IMR-90 (cell line): ENCODE measurements at regions not wholly inside any gene's neighbourhood (a gene's known extent, or its start where the extent isn't known, plus 50 kb on each side); places are given as distances from the start of the nearest gene placed in this dataset.

Experiments
- BHLHE40 ChIP-seq: fragments of 150-350 bp; IDR thresholded peaks from 2 replicates; pipeline ENCODE4 v1.6.1; 2016; ENCODE audit warnings: mild to moderate bottlenecking, low read depth, low read length
- CEBPB ChIP-seq: IDR thresholded peaks from 2 replicates; pipeline ENCODE4 v1.6.1; 2012; ENCODE audit warnings: low read depth, low read length, improper control_type of control experiment
- MAZ ChIP-seq: IDR thresholded peaks from 2 replicates; pipeline ENCODE4 v1.6.1; 2012; ENCODE audit warnings: low read depth, mild to moderate bottlenecking, low read length, improper control_type of control experiment, moderate library complexity, borderline replicate concordance
- MXI1 ChIP-seq: IDR thresholded peaks from 2 replicates; pipeline ENCODE4 v1.6.1; 2012; ENCODE audit warnings: low read depth, mild to moderate bottlenecking, low read length, moderate library complexity, borderline replicate concordance
- NFE2L2 ChIP-seq: fragments of 150-350 bp; IDR thresholded peaks from 2 replicates; pipeline ENCODE4 v1.6.1; 2016; ENCODE audit warnings: low read depth, mild to moderate bottlenecking, low read length
- POLR2A ChIP-seq: IDR thresholded peaks from 2 replicates; pipeline ENCODE4 v1.6.1; 2012; ENCODE audit warnings: mild to moderate bottlenecking, low read depth, low read length
- RAD21 ChIP-seq: IDR thresholded peaks from 2 replicates; pipeline ENCODE4 v1.6.1; 2012; ENCODE audit warnings: low read length, improper control_type of control experiment
- RCOR1 ChIP-seq: IDR thresholded peaks from 2 replicates; pipeline ENCODE4 v1.6.1; 2012; ENCODE audit warnings: mild to moderate bottlenecking, low read length, improper control_type of control experiment; ENCODE audit not compliant: insufficient replicate concordance
- RFX5 ChIP-seq: IDR thresholded peaks from 2 replicates; pipeline ENCODE4 v1.8.0; 2012; ENCODE audit warnings: low read depth, mild to moderate bottlenecking, low read length, moderate library complexity
- SMC3 ChIP-seq: fragments of 150-350 bp; IDR thresholded peaks from 2 replicates; pipeline ENCODE4 v1.6.1; 2016; ENCODE audit warnings: low read depth, mild to moderate bottlenecking, antibody characterized with exemption, low read length, moderate library complexity
- TF ChIP-seq, protein P1 (sequence below): conservative IDR thresholded peaks from 2 replicates; pipeline ENCODE4 v1.5.1; 2012; ENCODE audit warnings: mild to moderate bottlenecking, low read depth, low read length, improper control_type of control experiment
- TF ChIP-seq, protein P2 (sequence below): fragments of 150-350 bp; IDR thresholded peaks from 2 replicates; pipeline ENCODE4 v1.6.1; 2017; ENCODE audit warnings: mild to moderate bottlenecking, antibody characterized with exemption, low read length, low read depth

DNA sequence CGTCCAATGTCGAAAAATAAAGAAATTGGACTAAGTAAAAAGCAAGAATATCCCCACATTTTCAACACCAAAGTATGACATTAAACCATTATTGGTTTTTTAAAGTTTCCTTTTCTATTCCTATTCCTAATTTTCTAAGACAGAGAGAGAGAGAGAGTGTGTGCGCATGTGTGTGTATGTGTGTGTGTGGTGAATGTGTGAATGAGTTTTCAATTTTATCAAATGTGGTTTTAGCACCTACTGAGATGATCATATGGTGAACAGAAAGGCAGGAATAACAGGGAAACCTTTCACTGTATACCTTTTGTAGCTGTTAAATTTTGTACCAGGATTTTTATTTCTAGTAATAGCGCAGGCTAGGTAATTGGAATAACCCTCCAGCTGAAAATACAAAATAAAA is 80.4 kb upstream of the RAP1B start:
- TF ChIP-seq POLR2A: no peak
- TF ChIP-seq, protein P1, sequence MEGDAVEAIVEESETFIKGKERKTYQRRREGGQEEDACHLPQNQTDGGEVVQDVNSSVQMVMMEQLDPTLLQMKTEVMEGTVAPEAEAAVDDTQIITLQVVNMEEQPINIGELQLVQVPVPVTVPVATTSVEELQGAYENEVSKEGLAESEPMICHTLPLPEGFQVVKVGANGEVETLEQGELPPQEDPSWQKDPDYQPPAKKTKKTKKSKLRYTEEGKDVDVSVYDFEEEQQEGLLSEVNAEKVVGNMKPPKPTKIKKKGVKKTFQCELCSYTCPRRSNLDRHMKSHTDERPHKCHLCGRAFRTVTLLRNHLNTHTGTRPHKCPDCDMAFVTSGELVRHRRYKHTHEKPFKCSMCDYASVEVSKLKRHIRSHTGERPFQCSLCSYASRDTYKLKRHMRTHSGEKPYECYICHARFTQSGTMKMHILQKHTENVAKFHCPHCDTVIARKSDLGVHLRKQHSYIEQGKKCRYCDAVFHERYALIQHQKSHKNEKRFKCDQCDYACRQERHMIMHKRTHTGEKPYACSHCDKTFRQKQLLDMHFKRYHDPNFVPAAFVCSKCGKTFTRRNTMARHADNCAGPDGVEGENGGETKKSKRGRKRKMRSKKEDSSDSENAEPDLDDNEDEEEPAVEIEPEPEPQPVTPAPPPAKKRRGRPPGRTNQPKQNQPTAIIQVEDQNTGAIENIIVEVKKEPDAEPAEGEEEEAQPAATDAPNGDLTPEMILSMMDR: no peak
- TF ChIP-seq NFE2L2: no peak
- no peak for TF ChIP-seq BHLHE40
- no peak for TF ChIP-seq SMC3
- no peak for TF ChIP-seq RCOR1
- TF ChIP-seq, protein P2, sequence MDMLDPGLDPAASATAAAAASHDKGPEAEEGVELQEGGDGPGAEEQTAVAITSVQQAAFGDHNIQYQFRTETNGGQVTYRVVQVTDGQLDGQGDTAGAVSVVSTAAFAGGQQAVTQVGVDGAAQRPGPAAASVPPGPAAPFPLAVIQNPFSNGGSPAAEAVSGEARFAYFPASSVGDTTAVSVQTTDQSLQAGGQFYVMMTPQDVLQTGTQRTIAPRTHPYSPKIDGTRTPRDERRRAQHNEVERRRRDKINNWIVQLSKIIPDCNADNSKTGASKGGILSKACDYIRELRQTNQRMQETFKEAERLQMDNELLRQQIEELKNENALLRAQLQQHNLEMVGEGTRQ: no peak
- no peak for TF ChIP-seq RAD21
- no peak for TF ChIP-seq MXI1
- no peak for TF ChIP-seq MAZ
- no peak for TF ChIP-seq RFX5
- no peak for TF ChIP-seq CEBPB
